Spleen (tissue), 7 donors: ENCODE measurements at regions not wholly inside any gene's neighbourhood (a gene's known extent, or its start where the extent isn't known, plus 50 kb on each side); places are given as distances from the start of the nearest gene placed in this dataset.

Experiments used
- CTCF ChIP-seq, 11 experiments: fragments of 200-600 bp in 7 of 11; fragments of 450-650 bp in 4 of 11; sonication (generic) in 4 of 11; IDR thresholded peaks in 8 of 11; conservative IDR thresholded peaks in 3 of 11; 1 replicate in 7 of 11; 2 replicates in 4 of 11; pipeline versions ENCODE4 v1.4.0 to v1.8.0; 2016 to 2021; ENCODE audit warnings: antibody characterized with exemption in 11 of 11, inconsistent platforms in 4 of 11, mild to moderate bottlenecking in 1 of 11
- POLR2AphosphoS5 ChIP-seq, 3 donors: sonication (generic); formaldehyde crosslinking; IDR thresholded peaks; one replicate each; pipeline ENCODE4 v1.5.1; 2017; ENCODE audit warnings: antibody characterized with exemption in 3 of 3
- donor health status: DM: no; HTN: no; CAD: no; lungs with moderate emphysema.
- donor health status: DM: no; HTN: no; CAD: no.
- donor health status: DM: no; HTN: no; CAD: no.

- TF ChIP-seq POLR2AphosphoS5 (IDR thresholded peaks at IDR 0.05) (no peak), CTCF (IDR thresholded peaks at IDR 0.05 in 8 of 11, conservative IDR thresholded peaks at IDR 0.05 in 3 of 11) (no peak)
Measured at GRCh38 chr15:45751629-45752028, 116.8 kb downstream of the SQOR start.
